Astrocyte of the spinal cord (primary cell): ENCODE measurements at regions not wholly inside any gene's neighbourhood (a gene's known extent, or its start where the extent isn't known, plus 50 kb on each side); places are given as distances from the start of the nearest gene placed in this dataset.
A peak's percentile ranks its signal among the peaks of the same experiment; 100 is the strongest.

Experiments used
- DNase-seq: peaks from one replicate; pipeline ENCODE4 v3.0.0; 2011; ENCODE audit warnings: low read depth, low spot score
- H3K4me3 ChIP-seq: 2 replicates; pipeline ENCODE4 v1.5.1; 2011; ENCODE audit warnings: low read depth, mild to moderate bottlenecking, low read length, moderate library complexity
- in situ Hi-C: cut with HindIII; loops from 2 replicates; pipeline ENCODE4 v1.10.0; 2017; ENCODE audit warnings: low sequenced_read_pairs
- TF ChIP-seq, protein P1 (sequence below): IDR thresholded peaks from 2 replicates; pipeline ENCODE4 v1.5.1; 2012; ENCODE audit warnings: low read depth, mild to moderate bottlenecking, low read length, inconsistent platforms

DNA sequence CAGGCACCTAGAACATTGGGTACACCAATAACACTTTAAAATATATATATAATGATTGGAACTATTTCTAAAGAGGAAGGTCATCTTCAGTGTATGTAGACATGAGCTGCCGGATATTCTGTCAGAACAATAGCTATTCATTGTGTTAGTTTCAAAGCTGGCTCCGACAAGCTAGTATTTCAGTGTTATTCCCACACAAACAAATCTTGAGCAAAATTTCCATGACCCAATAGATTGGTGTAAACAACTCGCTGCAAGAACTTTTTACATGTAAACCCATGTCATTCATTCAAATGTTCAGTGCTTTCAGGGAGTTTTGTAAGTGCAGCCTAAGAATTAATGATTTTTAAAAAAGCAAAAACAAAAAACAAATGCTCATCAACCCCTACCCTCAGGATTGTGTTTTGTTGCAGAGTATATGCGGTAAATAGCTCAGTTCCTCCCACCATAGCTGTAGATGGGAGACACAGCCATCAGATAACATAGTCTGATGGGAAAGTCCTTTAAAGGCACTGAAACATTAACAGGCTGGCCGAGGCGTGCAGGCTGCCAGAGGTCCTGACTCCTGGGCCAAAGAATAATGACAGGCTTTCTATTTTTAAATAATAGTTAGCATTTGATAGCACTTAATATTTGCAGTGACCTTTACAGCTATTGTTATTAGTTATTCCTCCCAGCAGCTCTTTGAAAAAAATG, 150.3 kb upstream of the ARHGAP5 start:
- in situ Hi-C loops = no loop called here
- TF ChIP-seq, protein P1, sequence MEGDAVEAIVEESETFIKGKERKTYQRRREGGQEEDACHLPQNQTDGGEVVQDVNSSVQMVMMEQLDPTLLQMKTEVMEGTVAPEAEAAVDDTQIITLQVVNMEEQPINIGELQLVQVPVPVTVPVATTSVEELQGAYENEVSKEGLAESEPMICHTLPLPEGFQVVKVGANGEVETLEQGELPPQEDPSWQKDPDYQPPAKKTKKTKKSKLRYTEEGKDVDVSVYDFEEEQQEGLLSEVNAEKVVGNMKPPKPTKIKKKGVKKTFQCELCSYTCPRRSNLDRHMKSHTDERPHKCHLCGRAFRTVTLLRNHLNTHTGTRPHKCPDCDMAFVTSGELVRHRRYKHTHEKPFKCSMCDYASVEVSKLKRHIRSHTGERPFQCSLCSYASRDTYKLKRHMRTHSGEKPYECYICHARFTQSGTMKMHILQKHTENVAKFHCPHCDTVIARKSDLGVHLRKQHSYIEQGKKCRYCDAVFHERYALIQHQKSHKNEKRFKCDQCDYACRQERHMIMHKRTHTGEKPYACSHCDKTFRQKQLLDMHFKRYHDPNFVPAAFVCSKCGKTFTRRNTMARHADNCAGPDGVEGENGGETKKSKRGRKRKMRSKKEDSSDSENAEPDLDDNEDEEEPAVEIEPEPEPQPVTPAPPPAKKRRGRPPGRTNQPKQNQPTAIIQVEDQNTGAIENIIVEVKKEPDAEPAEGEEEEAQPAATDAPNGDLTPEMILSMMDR = no peak
- no peak overlapping the region for H3K4me3 ChIP-seq
- no peak for DNase-seq

DNA sequence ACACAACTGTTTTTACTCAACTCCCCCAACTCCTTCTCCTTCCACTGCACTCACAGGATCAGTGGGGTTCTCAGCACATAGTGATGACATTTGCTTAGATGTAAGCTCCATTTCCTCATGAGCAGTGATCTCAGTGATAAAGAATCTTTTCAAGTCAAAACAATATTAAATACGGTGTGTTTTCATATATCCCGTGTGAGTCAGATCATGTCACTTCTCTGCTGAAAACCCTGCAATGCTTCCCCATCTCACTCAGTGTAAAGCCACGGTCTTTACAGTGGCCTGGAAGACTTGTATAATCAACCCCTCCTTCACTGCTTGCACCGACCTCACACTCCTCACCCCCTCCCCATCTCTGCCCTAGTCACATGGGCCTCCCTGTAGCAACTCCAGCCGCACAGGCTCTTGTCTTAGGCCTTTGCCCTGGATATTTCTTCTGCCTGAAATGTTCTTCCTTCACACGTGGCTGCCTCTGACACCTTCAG, 149.7 kb upstream of the ARHGAP5 start:
- peak; percentile 95 for DNase-seq
- TF ChIP-seq, protein P1 = no peak
- in situ Hi-C loops = no loop called here
- no peak overlapping the region for H3K4me3 ChIP-seq

DNA sequence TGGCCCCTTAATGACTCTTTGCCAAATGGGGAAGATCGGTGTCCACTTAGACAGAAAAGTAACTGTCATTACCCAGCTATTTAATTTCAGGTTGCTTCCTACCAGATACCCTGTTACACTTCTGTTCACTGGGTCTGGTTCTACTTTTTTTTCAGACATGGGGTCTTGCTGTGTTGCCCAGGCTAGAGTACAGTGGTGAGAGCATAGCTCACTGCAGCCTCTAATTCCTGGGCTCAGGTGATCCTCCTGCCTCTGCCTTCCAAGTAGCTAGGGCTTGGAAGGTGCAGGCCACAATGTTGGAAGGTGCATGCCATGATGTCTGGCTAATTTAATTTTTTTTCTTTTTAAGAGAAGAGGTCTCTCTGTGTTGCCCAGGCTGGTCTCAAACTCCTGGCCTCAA, 147.0 kb upstream of the ARHGAP5 start:
- no peak overlapping the region for H3K4me3 ChIP-seq
- TF ChIP-seq, protein P1 = no peak
- no peak for DNase-seq
- in situ Hi-C loops = no loop called here

DNA sequence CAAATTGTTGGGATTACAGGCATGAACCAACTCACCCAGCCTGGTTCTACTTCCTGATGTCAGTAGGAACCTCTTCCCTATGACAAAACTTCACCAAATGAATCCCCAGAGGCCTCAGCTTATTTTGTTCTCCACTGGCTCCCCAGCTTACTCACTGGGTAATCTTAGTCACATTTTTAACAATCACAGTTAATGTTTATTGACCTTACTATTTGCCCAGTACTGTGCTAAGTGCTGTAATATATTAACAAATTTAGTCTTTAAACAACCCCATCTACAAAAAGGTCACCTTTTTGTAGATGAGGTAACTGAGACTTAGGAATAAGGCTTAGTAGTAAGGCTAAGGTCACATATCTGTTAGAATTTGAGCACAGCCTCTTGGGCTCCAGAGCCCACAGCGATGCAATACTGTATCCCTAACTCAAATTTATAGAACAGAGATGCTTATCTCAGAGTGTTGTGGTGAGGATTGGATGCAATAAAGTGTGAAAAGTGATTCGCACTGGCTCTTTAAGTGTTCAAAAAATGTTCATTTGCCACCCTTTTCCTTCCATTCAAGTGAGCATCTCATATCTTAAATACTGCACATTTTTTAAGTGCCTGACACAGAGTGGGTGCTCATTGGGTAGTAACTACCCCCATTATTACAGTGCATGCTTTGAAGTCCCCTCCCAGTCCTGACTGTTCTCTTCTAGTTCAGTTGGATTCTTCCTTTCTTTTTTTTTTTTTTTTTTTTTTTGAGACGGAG, 146.4 kb upstream of the ARHGAP5 start:
- no peak overlapping the region for H3K4me3 ChIP-seq
- in situ Hi-C loops = no loop called here
- peak; percentile 35 for DNase-seq
- TF ChIP-seq, protein P1 = no peak

DNA sequence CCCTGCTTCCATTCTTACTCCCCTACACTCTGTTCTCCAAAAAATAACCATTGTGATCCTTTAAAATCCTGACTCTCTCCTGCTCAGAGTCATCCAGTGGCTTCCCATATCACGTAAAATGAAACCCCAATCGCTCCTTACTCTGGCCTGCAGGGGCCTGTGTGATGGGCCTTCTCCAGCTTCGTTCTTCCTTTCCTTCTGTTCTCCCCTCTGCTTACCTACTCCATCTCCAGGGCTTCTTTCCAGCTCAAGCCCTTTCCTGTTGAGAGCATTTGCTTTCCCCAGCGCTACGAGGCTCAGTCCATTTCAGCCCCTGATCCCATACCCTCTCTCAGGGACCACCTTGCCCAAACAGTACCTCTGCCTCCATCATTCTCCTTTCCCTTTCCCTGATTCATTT, 144.4 kb upstream of the ARHGAP5 start:
- TF ChIP-seq, protein P1 = no peak
- no peak overlapping the region for H3K4me3 ChIP-seq
- in situ Hi-C loops = no loop called here
- no peak for DNase-seq

DNA sequence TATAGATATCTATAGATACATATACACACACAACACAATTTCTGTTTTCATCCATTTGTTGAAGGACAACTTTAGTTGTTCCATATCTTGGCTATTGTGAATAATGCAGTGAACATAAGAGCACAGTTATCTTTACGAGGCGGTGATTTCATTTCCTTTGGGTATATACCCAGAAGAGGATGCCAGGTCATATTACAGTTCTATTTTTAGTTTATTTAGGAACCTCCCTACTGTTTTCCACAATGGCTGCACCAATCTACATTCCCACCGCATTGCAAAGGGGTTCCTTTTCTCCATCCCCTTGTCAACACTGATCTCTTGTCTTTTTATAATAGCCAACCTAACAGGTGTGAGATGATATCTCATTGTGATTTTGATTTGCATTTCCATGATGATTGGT, 143.4 kb upstream of the ARHGAP5 start:
- in situ Hi-C loops = no loop called here
- TF ChIP-seq, protein P1 = no peak
- DNase-seq = peak; percentile 36
- no peak overlapping the region for H3K4me3 ChIP-seq
